IMR-90 (cell line): ENCODE measurements at regions not wholly inside any gene's neighbourhood (a gene's known extent, or its start where the extent isn't known, plus 50 kb on each side); places are given as distances from the start of the nearest gene placed in this dataset.

ENCODE experiments used
- ATAC-seq: fragments of 200-7000 bp; cut with Tn5 transposase; 2 replicates; pipeline ENCODE4 v1.9.1; 2020; ENCODE audit warnings: low read depth, mild to moderate bottlenecking, moderate library complexity
- BruUV-seq: library from RNA; stranded (reverse); fragments of 400-500 nt; replicated peaks from 2 replicates; lab custom pipeline; 2021; lab: Mats Ljungman, UMichigan
- CTCF ChIA-PET: fragments of 300-600 bp; formaldehyde crosslinking; extraction: SDS; loops from one replicate; lab custom pipeline; 2021; ENCODE audit warnings: antibody characterized with exemption; lab: Yijun Ruan, JAX
- POLR2A ChIA-PET: fragments of 300-600 bp; sonication (Branson Sonifier 250); formaldehyde crosslinking; loops from one replicate; lab custom pipeline; 2022; ENCODE audit warnings: antibody characterized with exemption; ENCODE audit not compliant: unreplicated experiment; lab: Charles Lee
- DNase-seq: peaks from one replicate; pipeline ENCODE4 v3.0.0; 2013
- H2AFZ ChIP-seq: replicated peaks from 2 replicates; pipeline ENCODE3; 2013; ENCODE audit warnings: low read length, mild to moderate bottlenecking; ENCODE audit not compliant: poor library complexity
- H2AK5ac ChIP-seq: 2 replicates; pipeline ENCODE4 v1.6.1; 2013; ENCODE audit warnings: low read depth, low read length, inconsistent platforms
- H2AK9ac ChIP-seq: replicated peaks from 2 replicates; pipeline ENCODE3; 2013; ENCODE audit warnings: mild to moderate bottlenecking, low read depth, low read length, moderate library complexity; ENCODE audit not compliant: poor library complexity
- H2BK120ac ChIP-seq: 2 replicates; pipeline ENCODE4 v1.6.1; 2013; ENCODE audit warnings: low read depth, low read length, inconsistent platforms
- H2BK15ac ChIP-seq: 3 replicates; pipeline ENCODE4 v1.6.1; 2013; ENCODE audit warnings: low read depth, low read length, inconsistent platforms
- H2BK20ac ChIP-seq: 2 replicates; pipeline ENCODE4 v1.6.1; 2013; ENCODE audit warnings: low read depth, mild to moderate bottlenecking, inconsistent platforms, low read length, moderate library complexity
- H2BK5ac ChIP-seq: 2 replicates; pipeline ENCODE4 v1.6.1; 2013; ENCODE audit warnings: mild to moderate bottlenecking, low read depth, low read length, inconsistent platforms; ENCODE audit not compliant: poor library complexity, severe bottlenecking
- H3K14ac ChIP-seq: replicated peaks from 2 replicates; pipeline ENCODE4 v1.6.1; 2013; ENCODE audit warnings: low read depth, low read length, inconsistent platforms
- H3K18ac ChIP-seq: 2 replicates; pipeline ENCODE4 v1.6.1; 2013; ENCODE audit warnings: low read depth, low read length, control low read depth
- H3K23ac ChIP-seq: 2 replicates; pipeline ENCODE4 v1.6.1; 2013; ENCODE audit warnings: low read depth, low read length, inconsistent platforms
- H3K27ac ChIP-seq: 2 replicates; pipeline ENCODE4 v1.5.1; 2013; ENCODE audit warnings: mild to moderate bottlenecking, control low read depth, low read length; ENCODE audit not compliant: insufficient read depth
- H3K27me3 ChIP-seq: 2 replicates; pipeline ENCODE4 v1.6.1; 2013; ENCODE audit warnings: low read length; ENCODE audit not compliant: control insufficient read depth, insufficient read depth
- H3K36me3 ChIP-seq: 2 replicates; pipeline ENCODE4 v1.6.1; 2013; ENCODE audit warnings: low read length, mixed read lengths; ENCODE audit not compliant: control insufficient read depth, insufficient read depth
- H3K4ac ChIP-seq: 2 replicates; pipeline ENCODE4 v1.6.1; 2013; ENCODE audit warnings: low read depth, low read length, inconsistent platforms
- H3K4me1 ChIP-seq: 2 replicates; pipeline ENCODE4 v1.6.1; 2013; ENCODE audit warnings: low read length, mixed read lengths; ENCODE audit not compliant: control insufficient read depth, insufficient read depth
- H3K4me2 ChIP-seq: 2 replicates; pipeline ENCODE4 v1.6.1; 2013; ENCODE audit warnings: low read depth, mild to moderate bottlenecking, control low read depth, low read length, moderate library complexity
- H3K4me3 ChIP-seq: 2 replicates; pipeline ENCODE4 v1.5.1; 2013; ENCODE audit warnings: low read depth, mild to moderate bottlenecking, control low read depth, low read length, moderate library complexity; ENCODE audit not compliant: insufficient read depth
- H3K56ac ChIP-seq: 2 replicates; pipeline ENCODE4 v1.6.1; 2013; ENCODE audit warnings: low read length, inconsistent platforms; ENCODE audit not compliant: insufficient read depth; ENCODE audit errors: extremely low read depth
- H3K79me1 ChIP-seq, 2 experiments: 2 replicates each; pipeline ENCODE4 v1.6.1; 2013; ENCODE audit warnings: low read length in 2 of 2, inconsistent platforms in 1 of 2, low read depth in 1 of 2
- H3K9ac ChIP-seq: 2 replicates; pipeline ENCODE4 v1.6.1; 2013; ENCODE audit warnings: low read depth, low read length, control low read depth
- H3K9me1 ChIP-seq: 2 replicates; pipeline ENCODE4 v1.6.1; 2013; ENCODE audit warnings: low read length, inconsistent platforms; ENCODE audit not compliant: insufficient read depth
- H3K9me3 ChIP-seq: 2 replicates; pipeline ENCODE4 v1.6.1; 2013; ENCODE audit warnings: low read length; ENCODE audit not compliant: control insufficient read depth, insufficient read depth
- H4K20me1 ChIP-seq: 2 replicates; pipeline ENCODE4 v1.6.1; 2013; ENCODE audit warnings: low read length, inconsistent platforms; ENCODE audit not compliant: insufficient read depth
- H4K5ac ChIP-seq: 2 replicates; pipeline ENCODE4 v1.6.1; 2013; ENCODE audit warnings: mild to moderate bottlenecking, low read depth, low read length, control low read depth
- H4K8ac ChIP-seq, 2 experiments: 2 replicates each; pipeline ENCODE4 v1.6.1; 2013; ENCODE audit warnings: low read depth in 2 of 2, low read length in 2 of 2, control low read depth in 1 of 2, inconsistent platforms in 1 of 2
- H4K91ac ChIP-seq: 2 replicates; pipeline ENCODE4 v1.6.1; 2013; ENCODE audit warnings: low read depth, low read length, inconsistent platforms; ENCODE audit not compliant: insufficient read depth
- BHLHE40 ChIP-seq: fragments of 150-350 bp; IDR thresholded peaks from 2 replicates; pipeline ENCODE4 v1.6.1; 2016; ENCODE audit warnings: mild to moderate bottlenecking, low read depth, low read length
- CEBPB ChIP-seq: IDR thresholded peaks from 2 replicates; pipeline ENCODE4 v1.6.1; 2012; ENCODE audit warnings: low read depth, low read length, improper control_type of control experiment
- CHD1 ChIP-seq: IDR thresholded peaks from 2 replicates; pipeline ENCODE4 v1.6.1; 2012; ENCODE audit warnings: low read depth, low read length, improper control_type of control experiment
- ELK1 ChIP-seq: fragments of 150-350 bp; IDR thresholded peaks from 2 replicates; pipeline ENCODE4 v1.6.1; 2016; ENCODE audit warnings: low read depth, mild to moderate bottlenecking, low read length, moderate library complexity, borderline replicate concordance
- MAFK ChIP-seq: IDR thresholded peaks from 2 replicates; pipeline ENCODE4 v1.6.1; 2012; ENCODE audit warnings: low read depth, low read length, improper control_type of control experiment
- RAD21 ChIP-seq: IDR thresholded peaks from 2 replicates; pipeline ENCODE4 v1.6.1; 2012; ENCODE audit warnings: low read length, improper control_type of control experiment
- RFX5 ChIP-seq: IDR thresholded peaks from 2 replicates; pipeline ENCODE4 v1.8.0; 2012; ENCODE audit warnings: low read depth, mild to moderate bottlenecking, low read length, moderate library complexity
- SMC3 ChIP-seq: fragments of 150-350 bp; IDR thresholded peaks from 2 replicates; pipeline ENCODE4 v1.6.1; 2016; ENCODE audit warnings: low read depth, mild to moderate bottlenecking, antibody characterized with exemption, low read length, moderate library complexity
- USF2 ChIP-seq: fragments of 150-350 bp; IDR thresholded peaks from 2 replicates; pipeline ENCODE4 v1.6.1; 2017; ENCODE audit warnings: mild to moderate bottlenecking, antibody characterized with exemption, low read length, low read depth
- WGBS, 2 experiments: methylation state at CpG; one replicate each; pipeline versions ENCODE4 v1.1.5 to v1.1.7; 2013; ENCODE audit warnings: missing lambda C conversion rate in 2 of 2; ENCODE audit not compliant: insufficient read length in 1 of 2; ENCODE audit errors: extremely low coverage in 2 of 2; 5-methylcytosine and 5-hydroxymethylcytosine counted together
- dilution Hi-C: fragments of 300-500 bp; cut with HindIII; formaldehyde crosslinking; loops from one replicate; pipeline ENCODE4 v1.14.3; 2018; ENCODE audit warnings: low sequenced_read_pairs; ENCODE audit not compliant: unreplicated experiment
- in situ Hi-C: fragments of 300-500 bp; cut with MboI; formaldehyde crosslinking; loops from 3 replicates; pipeline ENCODE4 v1.14.3; 2019; ENCODE audit warnings: low sequenced_read_pairs, inconsistent platforms, mixed read lengths
- intact Hi-C: fragments of 100-400 bp; cut with micrococcal nuclease; formaldehyde crosslinking; loops from 2 replicates; pipeline ENCODE4 v1.10.0; 2022

- no peak overlapping the region for H3K27ac ChIP-seq
- BruUV-seq = no TSS peak
- no peak overlapping the region for H3K9ac ChIP-seq
- H3K27me3 ChIP-seq = no peaks in the 10 kb centered on the region
- no peak overlapping the region; the same call in 1 of the 2 replicates for H3K23ac ChIP-seq
- no peaks in the 10 kb centered on the region for H3K4me1 ChIP-seq
- DNase-seq (no peak), ATAC-seq (no peak)
- H3K9me3 ChIP-seq = no peaks in the 10 kb centered on the region
- H4K8ac ChIP-seq = no peak overlapping the region
- H2BK20ac ChIP-seq = no peak overlapping the region
- no peak overlapping the region for H2BK120ac ChIP-seq
- no peak overlapping the region for H3K4me3 ChIP-seq
- no peak overlapping the region for H3K18ac ChIP-seq
- H2AK5ac ChIP-seq = no peak overlapping the region
- H3K36me3 ChIP-seq = no peaks in the 10 kb centered on the region
- H3K14ac ChIP-seq = no peak overlapping the region
- no peaks in the 10 kb centered on the region for H3K9me1 ChIP-seq
- no peak overlapping the region for H2BK15ac ChIP-seq
- intact Hi-C loops (no loop called here), dilution Hi-C loops (no loop called here), in situ Hi-C loops (no loop called here)
- H2BK5ac ChIP-seq = no peak overlapping the region
- POLR2A ChIA-PET = no interaction called here
- WGBS, 2 experiments = no CpG with 5 or more reads among the region's 3 CpGs
- CTCF ChIA-PET = no interaction called here
- H4K91ac ChIP-seq = no peak overlapping the region
- H2AFZ ChIP-seq = no peak overlapping the region
- no peak overlapping the region for H3K4me2 ChIP-seq
- no peak overlapping the region for H3K4ac ChIP-seq
- TF ChIP-seq RAD21 (no peak), MAFK (no peak), ELK1 (no peak), RFX5 (no peak), CHD1 (no peak), USF2 (no peak), BHLHE40 (no peak), SMC3 (no peak), CEBPB (no peak)
- no peak overlapping the region for H3K56ac ChIP-seq
- H4K5ac ChIP-seq = no peak overlapping the region
- no peak overlapping the region for H2AK9ac ChIP-seq
- H4K20me1 ChIP-seq = no peaks in the 10 kb centered on the region
- no peaks in the 10 kb centered on the region for H3K79me1 ChIP-seq
Observed at GRCh38 chr10:4329225-4329624, 496.8 kb upstream of the AKR1E2 start.
